GM21717 (cell line): ENCODE measurements at regions not wholly inside any gene's neighbourhood (a gene's known extent, or its start where the extent isn't known, plus 50 kb on each side); places are given as distances from the start of the nearest gene placed in this dataset.
"Not testable (repeated sequence)": the region's sequence is repeated elsewhere in the genome, so short reads cannot be mapped to it uniquely, and the experiment has no call there.

Experiments
- ATAC-seq: cut with Tn5 transposase; IDR thresholded peaks from one replicate; pipeline ENCODE4 v1.9.1; 2021; ENCODE audit warnings: mild to moderate bottlenecking, moderate library complexity; ENCODE audit not compliant: unreplicated experiment

DNA sequence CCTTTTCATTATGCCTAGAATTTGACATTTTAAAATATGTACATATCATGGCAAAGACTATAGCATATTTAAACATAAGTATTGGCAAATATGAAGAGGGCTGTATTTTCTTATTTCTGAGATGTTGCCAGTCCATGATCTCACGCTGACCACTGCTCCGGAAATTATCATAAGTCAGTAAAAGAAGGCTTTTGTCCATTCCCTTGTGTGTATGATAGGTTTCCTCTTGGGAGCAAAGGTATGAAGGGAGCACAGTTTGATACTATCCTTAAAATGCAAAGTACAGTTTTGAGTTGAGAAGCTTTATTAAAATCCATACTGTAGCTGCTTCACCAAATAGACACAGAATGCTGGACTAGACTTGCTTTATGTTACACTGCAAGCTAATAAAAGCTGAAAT is 52.6 kb upstream of the AGA start:
- no peak for ATAC-seq

DNA sequence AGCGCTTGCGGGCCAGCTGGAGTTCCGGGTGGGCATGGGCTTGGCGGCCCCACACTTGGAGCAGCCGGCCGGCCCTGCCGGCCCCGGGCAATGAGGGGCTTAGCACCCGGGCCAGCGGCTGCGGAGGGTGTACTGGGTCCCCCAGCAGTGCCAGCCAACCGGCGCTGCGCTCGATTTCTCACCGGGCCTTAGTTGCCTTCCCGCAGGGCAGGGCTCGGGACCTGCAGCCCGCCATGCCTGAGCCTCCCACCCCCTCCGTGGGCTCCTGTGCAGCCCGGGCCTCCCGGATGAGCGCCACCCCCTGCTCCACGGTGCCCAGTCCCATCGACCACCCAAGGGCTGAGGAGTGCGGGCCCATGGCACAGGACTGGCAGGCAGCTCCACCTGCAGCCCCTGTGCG is 53.4 kb upstream of the AGA start:
- not testable (repeated sequence) for ATAC-seq

DNA sequence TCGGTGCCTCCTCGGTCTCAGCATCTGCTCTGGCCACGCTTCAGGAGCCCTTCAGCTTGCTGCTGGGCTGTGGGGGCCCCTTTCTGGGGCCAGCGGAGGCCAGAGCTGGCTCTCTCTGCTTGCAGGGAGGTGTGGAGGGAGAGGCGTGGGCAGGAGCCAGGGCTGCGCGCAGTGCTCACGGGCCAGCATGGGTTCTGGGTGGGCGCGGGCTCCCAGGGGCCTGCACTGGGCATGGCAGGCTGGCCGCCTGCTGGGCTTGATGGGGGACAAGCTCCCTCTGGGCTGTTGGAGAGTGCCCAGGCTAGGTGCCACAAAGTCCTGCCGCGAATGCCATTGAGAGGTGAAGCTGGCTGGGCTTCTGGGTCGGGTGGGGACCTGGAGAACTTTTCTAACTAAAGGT is 57.3 kb upstream of the AGA start:
- no peak for ATAC-seq

DNA sequence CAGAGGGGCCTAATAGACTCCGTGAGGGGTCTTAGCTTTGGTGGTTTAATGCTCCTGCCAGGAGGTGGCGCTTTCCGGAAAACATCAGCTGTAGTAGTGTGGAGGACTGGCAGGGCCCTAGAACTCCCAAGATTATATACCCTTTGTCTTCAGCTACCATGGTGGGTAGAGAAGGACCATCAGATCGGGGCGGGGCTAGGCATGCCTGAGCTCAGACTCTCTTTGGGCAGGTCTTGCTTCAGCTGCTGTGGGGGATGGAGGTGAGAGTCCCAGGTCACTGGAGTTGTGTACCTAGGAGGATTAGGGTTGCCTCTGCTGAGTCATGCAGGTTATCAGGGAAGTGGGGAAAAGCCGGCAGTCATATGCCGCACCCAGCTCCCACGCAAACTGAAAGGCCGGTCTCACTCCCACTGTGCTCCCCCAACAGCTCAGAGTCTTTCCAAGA is 63.0 kb upstream of the AGA start:
- ATAC-seq: no peak

DNA sequence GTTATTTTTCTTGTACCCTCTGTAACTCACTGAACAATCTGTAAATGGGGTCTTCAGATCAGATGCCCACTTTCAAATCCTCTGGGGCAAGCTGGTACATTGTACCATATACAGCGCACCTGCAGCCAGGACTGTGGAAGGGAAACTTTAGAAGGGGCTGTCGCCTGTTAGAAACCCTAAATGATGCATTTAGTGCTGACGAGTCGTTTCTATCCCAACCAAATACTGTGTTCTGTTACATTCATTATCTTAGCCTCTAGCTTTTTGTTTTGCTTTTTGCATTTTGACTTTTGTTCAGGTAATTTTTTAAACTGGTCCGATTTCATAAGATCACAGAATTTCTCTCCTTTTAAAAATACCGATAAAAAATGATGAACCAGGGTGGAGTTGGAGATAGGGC is 66.4 kb upstream of the AGA start:
- no peak for ATAC-seq

DNA sequence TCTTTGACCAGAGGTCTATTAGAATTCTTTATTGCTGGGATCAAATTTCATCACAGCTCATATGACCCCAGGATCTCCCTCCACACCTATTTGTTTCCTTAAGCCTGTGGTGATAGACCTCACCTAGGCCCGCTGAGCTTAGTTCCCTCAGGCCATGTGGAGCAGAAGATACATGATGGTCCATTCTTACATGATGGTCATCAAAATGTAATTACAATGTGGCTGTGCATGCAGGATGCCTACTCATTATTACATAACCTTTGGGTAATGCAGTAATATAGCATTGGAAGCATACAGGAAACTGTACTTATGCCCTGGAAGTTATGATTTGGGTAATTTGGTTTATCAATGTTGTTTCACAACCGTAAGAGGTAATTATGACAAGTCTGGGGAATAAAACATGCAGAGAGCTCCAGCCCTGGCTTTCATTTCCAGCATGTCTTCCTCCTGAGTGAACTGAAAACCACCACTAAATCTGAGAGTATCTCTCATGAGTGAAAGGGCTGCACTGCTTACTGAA is 67.0 kb upstream of the AGA start:
- ATAC-seq: no peak

DNA sequence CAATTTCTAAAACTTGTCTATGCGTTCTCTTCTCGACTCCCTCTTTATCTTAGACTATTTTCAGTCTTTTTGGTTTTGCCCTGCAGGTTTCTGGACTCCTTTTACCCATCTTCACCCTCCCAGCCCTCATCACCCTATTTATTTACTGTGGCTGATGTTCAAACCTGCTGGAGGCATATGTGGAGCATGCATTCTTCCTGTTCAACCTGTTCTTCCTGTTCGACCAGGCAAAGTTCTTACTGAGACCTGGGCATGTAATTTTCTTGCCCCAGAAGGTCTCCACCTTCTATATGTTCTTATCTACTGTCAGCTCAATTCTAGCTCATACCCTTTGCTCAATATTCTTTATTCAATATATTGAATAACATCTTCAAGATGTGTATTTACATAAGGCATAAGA is 69.4 kb upstream of the AGA start:
- ATAC-seq: no peak

DNA sequence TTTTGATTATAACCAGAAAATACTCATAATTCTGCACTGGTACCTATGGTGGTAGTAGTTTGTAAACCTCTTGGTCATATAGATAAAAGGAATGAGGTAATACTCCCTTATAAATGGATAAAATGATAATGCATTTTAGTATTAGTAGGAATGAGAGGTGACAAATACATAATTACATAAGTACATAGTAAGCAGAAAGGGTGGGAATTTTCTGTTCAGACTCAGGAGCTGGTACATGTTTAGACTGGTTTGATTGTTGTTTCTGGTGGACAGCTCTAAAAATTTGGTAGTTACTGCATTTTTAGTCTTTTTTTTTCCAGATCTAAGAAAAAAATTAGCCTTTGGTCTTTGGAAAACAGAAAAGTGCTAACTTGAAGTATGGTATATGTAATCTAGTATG is 70.4 kb upstream of the AGA start:
- ATAC-seq: no peak

DNA sequence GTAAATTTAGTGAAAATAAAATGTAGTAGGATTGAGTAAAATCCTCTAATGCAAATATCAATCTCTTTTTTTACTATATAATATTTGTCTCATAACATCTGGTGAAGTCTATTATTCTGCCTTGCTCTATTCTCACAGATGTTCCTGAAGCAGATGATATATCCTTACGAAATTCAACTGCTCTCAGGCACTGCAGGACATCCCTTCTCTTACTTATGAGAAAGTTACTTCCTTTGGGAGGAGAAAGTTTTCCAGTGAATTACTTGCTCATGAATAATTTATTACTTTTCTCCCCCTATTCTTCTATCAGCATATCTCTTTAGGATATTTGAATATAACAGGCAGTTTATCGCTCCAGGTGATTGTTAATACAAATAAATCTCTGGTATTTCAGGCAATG is 75.6 kb upstream of the AGA start:
- ATAC-seq: no peak

DNA sequence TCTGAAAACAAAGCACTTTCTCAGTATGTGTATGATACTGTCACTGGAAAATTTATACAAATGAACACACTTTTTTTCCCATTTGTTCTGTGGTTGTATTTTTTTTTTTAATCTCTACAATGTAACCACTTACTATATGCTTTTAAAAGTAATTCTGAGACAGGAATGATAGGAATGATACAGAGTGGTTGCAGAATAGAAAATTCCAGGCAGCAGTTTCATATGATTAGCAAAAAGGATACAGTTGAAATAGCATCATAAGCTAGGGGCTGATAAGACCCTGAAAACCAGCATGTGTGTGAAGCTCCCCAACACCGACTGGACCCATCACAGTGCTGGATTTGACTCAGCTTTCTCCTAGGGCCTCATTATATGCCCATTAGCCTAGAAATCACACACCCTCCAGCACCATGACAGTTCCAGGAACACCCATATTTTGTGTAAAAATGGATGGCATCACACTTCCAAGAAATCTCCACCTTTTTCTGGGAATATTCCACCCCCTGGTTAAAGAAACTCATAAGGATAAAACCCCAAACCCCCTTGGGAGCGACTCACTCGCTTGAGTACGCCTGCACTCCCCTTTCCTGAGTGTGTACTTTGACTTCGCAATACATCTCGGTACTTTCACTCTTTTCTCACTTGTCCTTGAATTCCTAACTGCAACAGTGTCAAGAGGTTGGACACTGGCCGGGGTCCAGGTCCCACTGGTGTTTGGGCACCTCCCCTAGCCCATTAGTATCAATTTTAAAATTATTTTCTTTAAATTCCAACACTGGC is 77.4 kb upstream of the AGA start:
- no peak for ATAC-seq

DNA sequence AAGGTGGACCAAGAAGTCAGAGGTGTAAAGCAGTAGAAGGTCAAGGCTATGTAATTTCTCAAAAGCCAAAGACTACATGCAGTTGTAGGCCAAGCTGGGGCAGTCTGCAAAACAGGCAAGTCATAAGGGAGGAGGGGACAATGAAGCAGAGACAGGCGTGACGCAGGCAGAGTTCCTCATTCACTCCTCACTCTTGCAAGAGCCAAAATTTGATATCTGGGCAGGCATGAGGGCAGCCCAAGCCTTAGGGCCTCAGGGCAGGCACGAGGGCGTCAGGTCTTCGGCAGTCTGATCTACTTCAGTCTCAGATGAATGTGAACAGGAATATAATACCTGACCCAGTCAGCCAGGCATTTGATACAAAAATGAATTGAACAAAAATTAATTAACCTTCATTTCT is 86.4 kb upstream of the AGA start:
- ATAC-seq: no peak

DNA sequence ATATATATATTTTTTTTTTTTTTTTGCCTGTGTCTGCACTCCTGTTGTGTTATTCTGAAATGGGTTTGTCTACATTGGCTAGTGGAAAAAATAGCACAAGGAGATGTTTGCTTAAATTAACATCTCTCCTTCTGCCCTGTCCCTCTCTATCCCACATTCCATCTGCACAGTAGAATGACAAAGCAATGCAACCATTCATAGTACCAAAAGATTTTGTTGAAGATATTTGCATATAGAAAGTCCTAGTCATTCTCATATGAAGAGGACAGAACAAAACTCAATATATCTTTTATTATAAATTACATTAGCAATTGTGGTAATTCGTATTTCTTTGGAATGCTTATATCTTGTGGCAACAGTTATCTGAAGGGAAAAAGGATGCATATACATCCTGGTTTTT is 88.3 kb upstream of the AGA start:
- ATAC-seq: no peak

DNA sequence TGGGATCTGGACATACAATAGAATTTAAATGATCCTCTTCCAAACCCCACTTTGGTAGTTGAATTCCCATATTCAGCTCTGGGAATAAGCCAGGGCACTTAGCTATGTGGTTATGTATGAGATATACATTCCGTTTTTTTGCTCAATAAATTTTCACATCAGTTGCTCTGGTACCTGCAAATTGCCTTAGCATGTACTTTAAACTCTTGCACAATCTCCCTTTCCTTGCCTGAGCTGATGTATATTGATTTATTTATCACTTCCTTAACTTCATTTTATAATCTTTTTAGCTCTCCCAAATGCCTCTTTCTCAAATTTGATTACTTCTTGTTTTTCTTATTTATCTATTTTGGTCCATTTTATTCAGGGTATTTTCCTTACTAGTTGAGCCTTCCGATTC is 90.1 kb upstream of the AGA start:
- no peak for ATAC-seq

DNA sequence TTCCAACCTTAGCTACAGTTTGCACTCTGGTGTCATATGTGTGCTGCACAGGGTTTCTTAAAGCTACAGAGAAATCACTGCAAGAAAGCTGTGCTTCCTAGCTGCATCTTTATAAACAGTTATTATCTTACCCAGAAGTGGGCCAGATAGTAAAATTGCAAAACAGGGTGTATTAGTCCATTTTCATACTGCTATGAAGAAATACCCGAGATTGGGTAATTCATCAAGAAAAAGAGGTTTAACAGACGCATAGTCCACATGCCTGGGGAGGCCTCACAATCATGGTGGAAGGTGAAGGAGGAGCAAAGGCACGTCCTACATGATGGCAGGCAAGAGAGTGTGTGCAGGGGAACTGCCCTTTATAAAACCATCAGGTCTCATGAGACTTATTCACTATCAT is 92.6 kb upstream of the AGA start:
- not testable (repeated sequence) for ATAC-seq

DNA sequence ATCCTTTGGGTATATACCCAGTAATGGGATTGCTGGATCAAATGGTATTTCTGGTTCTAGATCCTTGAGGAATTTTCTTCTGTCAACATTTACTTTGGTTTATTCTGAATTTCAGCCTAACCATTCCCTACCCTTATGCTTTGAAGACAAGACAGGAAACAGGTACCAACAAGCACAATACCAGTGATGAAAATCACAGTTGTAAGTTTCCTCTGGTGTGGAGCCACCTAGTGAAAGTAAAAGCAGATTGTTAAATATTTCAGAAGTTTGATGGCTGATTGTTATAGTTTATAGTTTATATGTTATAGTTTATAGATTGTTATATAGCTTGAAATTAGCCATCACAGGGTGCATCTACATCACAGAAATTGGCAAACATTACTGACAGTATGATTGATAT is 104.5 kb upstream of the AGA start:
- no peak for ATAC-seq

DNA sequence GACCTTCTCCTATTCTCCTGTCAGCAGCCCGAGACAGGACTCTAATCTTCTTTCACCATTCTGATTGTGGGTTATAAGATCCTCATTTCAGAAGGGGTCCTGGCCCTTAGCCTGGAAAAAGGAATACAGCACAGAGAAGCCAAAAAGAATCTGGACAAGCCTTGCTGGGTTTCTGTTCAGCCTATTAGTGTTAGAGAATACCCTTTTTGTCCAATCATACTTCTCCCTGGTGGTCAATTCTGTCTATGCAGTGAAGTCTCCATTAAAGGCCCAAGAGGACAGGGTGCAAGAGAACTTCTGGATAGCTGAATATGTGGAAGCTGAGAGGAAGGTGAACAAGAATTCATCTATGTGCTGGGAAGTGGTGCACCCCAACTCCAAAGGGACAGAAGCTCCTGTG is 105.7 kb upstream of the AGA start:
- no peak for ATAC-seq

DNA sequence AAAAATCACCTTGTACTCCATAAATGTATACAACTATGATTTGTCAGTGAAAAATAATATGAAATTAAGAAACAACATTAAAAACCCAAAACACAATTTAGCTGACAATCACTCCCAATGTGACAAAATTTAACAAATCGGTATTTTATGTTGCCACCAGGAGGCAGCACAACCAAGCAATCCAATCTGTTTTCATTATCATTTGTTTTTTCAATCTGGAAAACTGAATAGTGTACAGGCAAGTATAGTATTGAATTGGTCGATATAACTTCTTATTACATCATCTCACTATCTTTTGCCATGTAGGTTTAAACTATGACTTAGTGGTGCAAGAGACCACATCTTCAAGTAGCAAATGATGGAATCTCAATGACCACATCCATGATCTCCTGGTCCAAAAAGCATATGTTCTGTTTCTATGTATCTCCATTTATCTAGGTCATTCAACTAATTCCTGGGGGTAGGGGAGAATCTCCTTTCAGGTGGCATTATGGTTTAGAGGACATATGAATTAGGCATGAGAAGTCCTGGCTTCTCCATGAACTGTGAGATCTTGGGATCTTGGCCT is 112.9 kb upstream of the AGA start:
- no peak for ATAC-seq

DNA sequence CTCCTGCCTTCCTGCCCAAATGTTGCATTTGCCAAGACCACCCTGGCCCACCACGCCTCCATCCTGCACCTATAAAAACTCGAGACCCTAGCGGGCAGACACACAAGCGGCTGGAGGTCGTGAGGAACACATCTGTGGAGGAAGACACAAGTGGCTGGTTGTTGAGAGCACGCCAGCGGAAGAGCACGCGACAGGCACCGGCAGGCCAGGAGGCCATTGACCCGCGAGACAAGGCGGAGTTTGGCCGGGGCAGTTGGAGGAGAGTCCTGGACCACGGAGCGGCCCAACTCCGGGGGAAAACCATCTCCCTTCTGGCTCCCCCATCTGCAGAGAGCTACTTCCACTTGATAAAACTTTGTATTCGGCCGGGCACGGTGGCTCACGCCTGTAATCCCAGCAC is 115.2 kb upstream of the AGA start:
- ATAC-seq: no peak

DNA sequence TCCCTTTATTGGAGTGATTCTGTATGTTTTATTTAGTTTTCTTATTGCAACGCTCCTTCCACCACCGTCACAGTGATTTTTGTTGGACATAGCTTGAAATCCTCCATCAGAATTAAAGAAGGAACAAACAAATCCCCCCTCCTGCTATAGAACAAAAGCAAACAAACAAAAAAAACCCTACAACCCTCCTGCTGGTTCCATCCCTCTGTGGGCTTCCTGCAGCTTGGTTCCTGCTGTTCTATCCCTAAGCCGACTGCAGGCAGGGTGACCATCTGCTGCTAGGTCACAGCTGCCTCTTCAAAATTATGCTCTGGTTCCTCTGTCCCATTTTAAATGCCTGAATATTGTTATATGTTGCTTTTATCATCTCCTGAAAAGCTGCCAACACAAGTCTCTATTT is 116.8 kb upstream of the AGA start:
- ATAC-seq: no peak

DNA sequence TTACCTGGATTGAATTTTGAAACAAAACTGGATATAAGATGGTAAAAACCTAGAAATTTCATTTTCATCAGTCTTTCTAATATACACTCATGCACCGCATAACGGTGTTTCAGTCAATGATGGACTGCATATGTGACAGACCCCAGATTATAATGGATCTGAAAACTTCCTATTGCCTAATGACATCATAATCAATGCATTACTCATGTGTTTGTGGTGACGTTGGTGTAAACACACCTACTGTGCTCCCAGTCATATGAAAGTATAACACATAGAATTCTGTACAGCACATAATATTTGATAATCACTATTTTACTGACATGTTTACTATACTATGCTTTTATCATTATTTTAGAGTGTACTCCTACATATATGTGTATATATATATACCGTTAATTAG is 119.9 kb upstream of the AGA start:
- ATAC-seq: no peak

DNA sequence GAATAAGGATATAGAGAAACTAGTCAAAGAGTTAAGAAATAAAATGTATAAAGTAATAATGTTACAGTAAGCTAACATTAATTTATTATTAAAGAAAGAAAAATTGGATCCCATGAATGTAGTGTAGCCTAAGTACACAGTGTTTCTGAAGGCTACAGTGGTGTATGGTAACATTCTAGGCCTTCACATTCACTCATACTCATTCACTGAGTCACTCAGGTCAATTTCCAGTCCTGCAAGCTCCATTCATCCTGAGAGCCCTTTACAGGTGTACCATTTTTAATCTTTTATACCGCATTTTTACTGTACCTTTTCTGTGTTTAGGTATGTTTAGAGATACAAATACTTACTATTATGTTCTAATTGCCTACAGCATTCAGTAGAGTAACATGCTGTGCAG is 120.6 kb upstream of the AGA start:
- ATAC-seq: no peak

DNA sequence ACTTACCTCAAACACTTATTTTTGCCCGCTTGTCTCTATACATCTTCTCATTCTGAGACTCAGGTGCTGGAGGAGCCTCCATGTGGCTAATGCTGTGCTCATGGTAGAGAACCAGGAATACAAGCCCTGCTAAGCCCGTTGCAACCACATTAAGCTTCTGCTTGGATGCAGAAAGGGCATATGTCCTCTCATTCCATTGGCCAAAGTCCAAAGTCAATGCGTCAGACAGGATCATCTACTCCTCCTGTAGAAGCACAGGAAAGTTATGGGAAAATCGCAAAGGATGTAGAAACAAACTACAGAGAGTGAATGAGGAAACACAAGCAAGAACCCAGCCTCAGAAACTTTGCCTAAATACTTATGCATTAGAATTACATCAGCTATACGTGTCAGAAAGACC is 124.5 kb upstream of the AGA start:
- ATAC-seq: no peak

DNA sequence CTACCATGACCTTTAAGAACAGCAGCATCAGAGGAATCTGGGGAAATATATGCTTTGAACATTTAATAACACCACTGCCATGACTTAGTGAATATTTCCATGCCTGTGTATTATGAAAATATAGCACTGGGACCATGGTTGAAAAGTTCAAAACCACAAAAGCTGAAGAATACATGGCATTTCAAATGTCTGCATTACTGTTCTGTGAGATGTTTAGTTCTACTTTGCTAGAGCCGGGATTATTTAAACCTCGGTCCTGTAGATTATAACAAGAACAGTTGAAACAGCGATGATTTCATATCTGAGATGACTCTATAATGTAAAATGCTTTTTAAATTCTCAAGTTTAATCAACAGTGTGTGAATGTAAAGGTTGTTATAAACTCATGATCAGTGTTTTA is 126.7 kb upstream of the AGA start:
- no peak for ATAC-seq
